ENCODE measurements at regions not wholly inside any gene's neighbourhood (a gene's known extent, or its start where the extent isn't known, plus 50 kb on each side); places are given as distances from the start of the nearest gene placed in this dataset.

DNA sequence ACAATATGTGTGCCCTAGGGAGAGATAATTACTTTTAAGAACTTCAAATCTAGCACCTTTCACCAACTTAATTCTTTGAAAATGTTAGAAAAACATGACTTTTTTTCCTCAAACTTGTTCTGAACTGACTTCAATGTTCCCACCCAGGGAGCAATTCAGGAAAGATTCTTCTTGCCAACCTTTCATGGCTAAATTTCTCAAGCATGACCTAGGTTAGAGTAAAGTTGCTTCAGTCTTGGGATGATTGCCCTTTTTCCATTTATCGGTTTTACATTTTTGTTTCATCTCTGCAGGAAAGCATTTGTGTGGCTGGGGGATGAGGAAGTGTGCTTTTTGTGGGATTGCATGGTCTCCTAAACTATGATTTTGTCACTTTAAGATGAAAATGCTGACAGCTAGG, 647.7 kb downstream of the LTN1 start:
- ChIA-PET POLR2A (no interaction called here), CTCF (no interaction called here)
- no peaks in the 10 kb centered on the region for H3K36me3 ChIP-seq (ENCODE audit: control insufficient read depth in 2 of 2, extremely low read depth in 1 of 2, insufficient read depth in 2 of 2, low read length in 2 of 2)
- H4K20me1 ChIP-seq (replicated peaks; ENCODE audit: control insufficient read depth, extremely low read depth, insufficient read depth, low read length) = no peaks in the 10 kb centered on the region
- dilution Hi-C loops (cut with MboI; ENCODE audit: extremely low pct_ligation_motif_present, low sequenced_read_pairs) = no loop called here
- H3K27me3 ChIP-seq (ENCODE audit: control insufficient read depth in 2 of 2, insufficient read depth in 2 of 2, low read length in 2 of 2) = no peaks in the 10 kb centered on the region
- FAIRE-seq (no peak), DNase-seq (ENCODE audit: low read depth, low spot score) (no peak)
- H3K4me3 ChIP-seq (replicated peaks in 1 of 3; ENCODE audit: insufficient read depth in 1 of 3, low read depth in 1 of 3, low read length in 3 of 3) = no peak overlapping the region
- no peaks in the 10 kb centered on the region for H3K9me1 ChIP-seq (replicated peaks; ENCODE audit: control insufficient read depth, extremely low read depth, insufficient read depth, low read length)
- H2AFZ ChIP-seq (ENCODE audit: low read depth, low read length) = no peak overlapping the region
- no TSS peak for BruUV-seq (replicated peaks)
- intact Hi-C loops (cut with micrococcal nuclease) = no loop called here
- no peak overlapping the region for H3K9ac ChIP-seq (replicated peaks; ENCODE audit: extremely low read depth, insufficient read depth, low read length)
- H3K4me1 ChIP-seq (ENCODE audit: control insufficient read depth, extremely low read depth, insufficient read depth, low read length) = no peaks in the 10 kb centered on the region
- H3K27ac ChIP-seq (ENCODE audit: insufficient read depth, low read depth, low read length) = no peak overlapping the region
- no peaks in the 10 kb centered on the region for H3K9me3 ChIP-seq (replicated peaks; ENCODE audit: control insufficient read depth, insufficient read depth, low read length)
- no peak overlapping the region for H3K4me2 ChIP-seq (ENCODE audit: insufficient read depth, low read length)
- no peak for TF ChIP-seq MYC (IDR thresholded peaks at IDR 0.05; ENCODE audit: low read depth, low read length)
- TF ChIP-seq, protein P1, sequence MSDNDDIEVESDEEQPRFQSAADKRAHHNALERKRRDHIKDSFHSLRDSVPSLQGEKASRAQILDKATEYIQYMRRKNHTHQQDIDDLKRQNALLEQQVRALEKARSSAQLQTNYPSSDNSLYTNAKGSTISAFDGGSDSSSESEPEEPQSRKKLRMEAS (IDR thresholded peaks at IDR 0.05; ENCODE audit: insufficient read depth, insufficient read length) = no peak
- TF ChIP-seq EZH2 (IDR thresholded peaks at IDR 0.05; ENCODE audit: borderline replicate concordance, low read depth, low read length, severe bottlenecking) = no peak
- TF ChIP-seq CTCF (IDR thresholded peaks at IDR 0.05; ENCODE audit: extremely low read depth in 1 of 2, insufficient read depth in 1 of 2, low read depth in 1 of 2, low read length in 2 of 2) = no peak
- TF ChIP-seq GATA2 (IDR thresholded peaks at IDR 0.05; ENCODE audit: insufficient read depth, insufficient read length, low read depth, low read length) = no peak
- TF ChIP-seq FOS (IDR thresholded peaks at IDR 0.05; ENCODE audit: borderline replicate concordance, insufficient read depth, low read length) = no peak
- no peak for TF ChIP-seq POLR2A (IDR thresholded peaks at IDR 0.05; ENCODE audit: low read depth, low read length)
- TF ChIP-seq JUN (IDR thresholded peaks at IDR 0.05; ENCODE audit: borderline replicate concordance, insufficient read depth, insufficient read length, low read depth) = no peak
- H3K79me2 ChIP-seq (ENCODE audit: control insufficient read depth, insufficient read depth, low read length) = no peaks in the 10 kb centered on the region
